Endothelial cell of umbilical vein (primary cell): ENCODE measurements at regions not wholly inside any gene's neighbourhood (a gene's known extent, or its start where the extent isn't known, plus 50 kb on each side); places are given as distances from the start of the nearest gene placed in this dataset.

ENCODE experiments used
- BruUV-seq: library from RNA; stranded (reverse); fragments of 400-500 nt; replicated peaks from 2 replicates; lab custom pipeline; 2021; lab: Mats Ljungman, UMichigan
- CTCF ChIA-PET: fragments of 300-600, 350-600 bp; sonication (Branson Sonifier 250); formaldehyde crosslinking; loops from one replicate; lab custom pipeline; 2021; ENCODE audit warnings: antibody characterized with exemption, inconsistent platforms; lab: Charles Lee
- POLR2A ChIA-PET: fragments of 300-600, 350-600 bp; sonication (Branson Sonifier 250); formaldehyde crosslinking; loops from one replicate; lab custom pipeline; 2021; ENCODE audit warnings: antibody characterized with exemption, inconsistent platforms; lab: Charles Lee
- DNase-seq: peaks from one replicate; pipeline ENCODE4 v3.0.0-alpha.2; 2011; ENCODE audit warnings: low read depth, low spot score
- FAIRE-seq: peaks from 2 replicates; lab custom pipeline; 2011; peaks lifted over from hg19 to GRCh38; lab: Jason Lieb, UNC
- H2AFZ ChIP-seq: 2 replicates; pipeline ENCODE4 v1.6.0; 2012; ENCODE audit warnings: low read depth, low read length, control low read depth, inconsistent platforms
- H3K27ac ChIP-seq: 2 replicates; pipeline ENCODE4 v1.5.1; 2011; ENCODE audit warnings: low read depth, mild to moderate bottlenecking, control low read depth, low read length, moderate library complexity; ENCODE audit not compliant: insufficient read depth
- H3K27me3 ChIP-seq, 2 experiments: 2 replicates each; pipeline versions ENCODE4 v1.6.0 to v1.6.1; 2011; ENCODE audit warnings: low read length in 2 of 2, mixed read lengths in 1 of 2; ENCODE audit not compliant: control insufficient read depth in 2 of 2, insufficient read depth in 2 of 2
- H3K36me3 ChIP-seq, 2 experiments: 2 replicates in 1 of 2; 3 replicates in 1 of 2; pipeline ENCODE4 v1.5.1; 2011; ENCODE audit warnings: low read length in 2 of 2, mild to moderate bottlenecking in 1 of 2, moderate library complexity in 1 of 2; ENCODE audit not compliant: control insufficient read depth in 2 of 2, insufficient read depth in 2 of 2; ENCODE audit errors: extremely low read depth in 1 of 2
- H3K4me1 ChIP-seq: 3 replicates; pipeline ENCODE4 v1.5.1; 2011; ENCODE audit warnings: mild to moderate bottlenecking, low read length; ENCODE audit not compliant: control insufficient read depth, insufficient read depth; ENCODE audit errors: extremely low read depth
- H3K4me2 ChIP-seq: 2 replicates; pipeline ENCODE4 v1.6.1; 2011; ENCODE audit warnings: low read length, control low read depth, mixed read lengths; ENCODE audit not compliant: insufficient read depth
- H3K4me3 ChIP-seq, 3 experiments: fragments of 200-600 bp in 1 of 3; sonication (generic), shearing (Covaris generic) in 1 of 3; replicated peaks in 1 of 3; 2 replicates each; pipeline ENCODE4 v1.5.1; 2011 to 2016; ENCODE audit warnings: control low read depth in 3 of 3, low read length in 3 of 3, mild to moderate bottlenecking in 2 of 3, inconsistent platforms in 1 of 3, low read depth in 1 of 3, moderate library complexity in 1 of 3; ENCODE audit not compliant: insufficient read depth in 1 of 3
- H3K79me2 ChIP-seq: 2 replicates; pipeline ENCODE4 v1.6.0; 2012; ENCODE audit warnings: low read length, inconsistent platforms; ENCODE audit not compliant: control insufficient read depth, insufficient read depth
- H3K9ac ChIP-seq: replicated peaks from 2 replicates; pipeline ENCODE3; 2011; ENCODE audit warnings: low read length, control low read depth; ENCODE audit not compliant: insufficient read depth; ENCODE audit errors: extremely low read depth
- H3K9me1 ChIP-seq: replicated peaks from 3 replicates; pipeline ENCODE4 v1.6.0; 2011; ENCODE audit warnings: mild to moderate bottlenecking, low read length; ENCODE audit not compliant: control insufficient read depth, insufficient read depth; ENCODE audit errors: extremely low read depth
- H3K9me3 ChIP-seq: replicated peaks from 2 replicates; pipeline ENCODE4 v1.5.1; 2012; ENCODE audit warnings: low read length, inconsistent platforms; ENCODE audit not compliant: control insufficient read depth, insufficient read depth
- H4K20me1 ChIP-seq: replicated peaks from 2 replicates; pipeline ENCODE3; 2011; ENCODE audit warnings: mild to moderate bottlenecking, low read length; ENCODE audit not compliant: control insufficient read depth, insufficient read depth; ENCODE audit errors: extremely low read depth
- CTCF ChIP-seq, 2 donors: IDR thresholded peaks; 1 replicate in 1 of 2; 2 replicates in 1 of 2; pipeline ENCODE4 v1.5.1; 2011; ENCODE audit warnings: low read length in 2 of 2, mild to moderate bottlenecking in 2 of 2, moderate library complexity in 2 of 2, control low read depth in 1 of 2, inconsistent platforms in 1 of 2, low read depth in 1 of 2; ENCODE audit not compliant: insufficient read depth in 1 of 2; ENCODE audit errors: extremely low read depth in 1 of 2
- EZH2 ChIP-seq: IDR thresholded peaks from 2 replicates; pipeline ENCODE4 v1.6.1; 2012; ENCODE audit warnings: borderline replicate concordance, low read depth, mild to moderate bottlenecking, moderate library complexity, low read length, inconsistent platforms; ENCODE audit not compliant: severe bottlenecking
- FOS ChIP-seq: IDR thresholded peaks from 2 replicates; pipeline ENCODE4 v1.6.1; 2011; ENCODE audit warnings: mild to moderate bottlenecking, low read length, moderate library complexity, borderline replicate concordance; ENCODE audit not compliant: insufficient read depth
- GATA2 ChIP-seq: IDR thresholded peaks from 2 replicates; pipeline ENCODE4 v1.7.0; 2011; ENCODE audit warnings: low read depth, mild to moderate bottlenecking, moderate library complexity, mixed read lengths, low read length; ENCODE audit not compliant: insufficient read length, insufficient read depth
- JUN ChIP-seq: IDR thresholded peaks from 2 replicates; pipeline ENCODE4 v1.6.1; 2011; ENCODE audit warnings: borderline replicate concordance, low read depth; ENCODE audit not compliant: insufficient read length, insufficient read depth
- MAX ChIP-seq: IDR thresholded peaks from 2 replicates; pipeline ENCODE4 v1.6.1; 2011; ENCODE audit not compliant: insufficient read depth, insufficient read length
- MYC ChIP-seq: IDR thresholded peaks from one replicate; pipeline ENCODE4 v1.6.1; 2011; ENCODE audit warnings: mild to moderate bottlenecking, low read depth, low read length
- POLR2A ChIP-seq: IDR thresholded peaks from 2 replicates; pipeline ENCODE4 v1.6.1; 2012; ENCODE audit warnings: low read depth, mild to moderate bottlenecking, control low read depth, low read length
- POLR2AphosphoS5 ChIP-seq: IDR thresholded peaks from 2 replicates; pipeline ENCODE4 v1.6.1; 2012; ENCODE audit warnings: low read depth, mild to moderate bottlenecking, control low read depth, low read length, moderate library complexity; ENCODE audit not compliant: insufficient read depth
- dilution Hi-C: fragments of 300-500 bp; cut with MboI; formaldehyde crosslinking; loops from one replicate; pipeline ENCODE4 v1.15.0; 2019; ENCODE audit warnings: low sequenced_read_pairs; ENCODE audit not compliant: extremely low pct_ligation_motif_present
- intact Hi-C: fragments of 100-400 bp; cut with micrococcal nuclease; formaldehyde crosslinking; loops from one replicate; pipeline ENCODE4 v1.10.0; 2022

GRCh38 chr11:111088847-111089355, 156.6 kb upstream of the POU2AF2 start:
- POLR2A ChIA-PET: no interaction called here
- BruUV-seq: no TSS peak
- no peak for TF ChIP-seq MYC
- TF ChIP-seq EZH2: no peak
- no peak for TF ChIP-seq CTCF (IDR thresholded peaks at IDR 0.05; ENCODE audit: extremely low read depth in 1 of 2, insufficient read depth in 1 of 2, low read depth in 1 of 2, low read length in 2 of 2)
- no peak for TF ChIP-seq POLR2A
- TF ChIP-seq POLR2AphosphoS5: no peak
- no peak for TF ChIP-seq GATA2
- TF ChIP-seq FOS: no peak
- TF ChIP-seq MAX: no peak
- TF ChIP-seq JUN: no peak
- Histone ChIP-seq H3K4me3 (no peak overlapping the region), H3K36me3 (no peaks in the 10 kb centered on the region), H3K9ac (no peak overlapping the region), H3K79me2 (no peaks in the 10 kb centered on the region), H3K9me3 (no peaks in the 10 kb centered on the region), H2AFZ (no peak overlapping the region), H3K27ac (no peak overlapping the region), H4K20me1 (no peaks in the 10 kb centered on the region), H3K9me1 (no peaks in the 10 kb centered on the region), H3K4me1 (no peaks in the 10 kb centered on the region), H3K4me2 (no peak overlapping the region), H3K27me3 (no peaks in the 10 kb centered on the region)
- dilution Hi-C loops: no loop called here
- CTCF ChIA-PET: interaction anchor here (1.1 kb wide), 1 partner anchor 8 kb away, joined by 3 read pairs; no protein-coding TSS in a partner anchor
- intact Hi-C loops: no loop called here
- DNase-seq (no peak), FAIRE-seq (no peak)
